22Rv1 (cell line): ENCODE measurements at regions not wholly inside any gene's neighbourhood (a gene's known extent, or its start where the extent isn't known, plus 50 kb on each side); places are given as distances from the start of the nearest gene placed in this dataset.

ENCODE experiments used
- ZFX ChIP-seq: fragments of 450-650 bp; IDR thresholded peaks from 2 replicates; pipeline ENCODE4 v1.6.1; 2017; ENCODE audit warnings: antibody characterized with exemption, borderline replicate concordance
- TF ChIP-seq, protein P1 (sequence below): fragments of 450-650 bp; IDR thresholded peaks from 2 replicates; pipeline ENCODE4 v1.5.1; 2017; ENCODE audit warnings: mild to moderate bottlenecking

DNA sequence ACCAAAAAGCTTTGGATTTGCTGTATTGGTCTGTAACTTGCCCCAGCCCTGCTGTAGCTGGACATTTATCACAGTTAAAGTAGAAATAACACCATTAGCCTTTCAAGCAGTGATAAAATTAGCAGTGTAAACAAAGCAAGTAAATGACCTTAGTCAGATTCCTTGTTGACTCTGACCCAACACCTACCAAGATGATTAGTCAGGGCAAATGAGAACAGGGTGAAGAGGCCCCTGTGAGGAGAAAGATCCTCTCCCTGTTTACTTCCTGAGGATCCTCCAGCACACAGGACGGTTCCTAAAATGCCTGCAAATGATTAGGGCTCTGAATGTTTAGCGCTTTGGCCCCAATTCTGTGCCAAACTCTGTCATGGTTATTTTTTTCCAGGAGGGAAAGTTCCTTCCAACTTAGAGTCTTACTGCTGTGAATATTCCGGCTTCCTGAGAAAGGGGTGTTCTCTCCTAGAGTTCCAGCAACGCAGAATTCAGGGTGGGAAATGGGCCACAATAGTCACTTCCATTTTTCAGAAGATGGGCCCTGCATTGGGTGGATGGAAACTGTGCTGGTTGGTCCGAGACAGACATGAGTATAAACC lies 259.0 kb upstream of the MYOCD start:
- TF ChIP-seq ZFX, result no peak
- TF ChIP-seq, protein P1, sequence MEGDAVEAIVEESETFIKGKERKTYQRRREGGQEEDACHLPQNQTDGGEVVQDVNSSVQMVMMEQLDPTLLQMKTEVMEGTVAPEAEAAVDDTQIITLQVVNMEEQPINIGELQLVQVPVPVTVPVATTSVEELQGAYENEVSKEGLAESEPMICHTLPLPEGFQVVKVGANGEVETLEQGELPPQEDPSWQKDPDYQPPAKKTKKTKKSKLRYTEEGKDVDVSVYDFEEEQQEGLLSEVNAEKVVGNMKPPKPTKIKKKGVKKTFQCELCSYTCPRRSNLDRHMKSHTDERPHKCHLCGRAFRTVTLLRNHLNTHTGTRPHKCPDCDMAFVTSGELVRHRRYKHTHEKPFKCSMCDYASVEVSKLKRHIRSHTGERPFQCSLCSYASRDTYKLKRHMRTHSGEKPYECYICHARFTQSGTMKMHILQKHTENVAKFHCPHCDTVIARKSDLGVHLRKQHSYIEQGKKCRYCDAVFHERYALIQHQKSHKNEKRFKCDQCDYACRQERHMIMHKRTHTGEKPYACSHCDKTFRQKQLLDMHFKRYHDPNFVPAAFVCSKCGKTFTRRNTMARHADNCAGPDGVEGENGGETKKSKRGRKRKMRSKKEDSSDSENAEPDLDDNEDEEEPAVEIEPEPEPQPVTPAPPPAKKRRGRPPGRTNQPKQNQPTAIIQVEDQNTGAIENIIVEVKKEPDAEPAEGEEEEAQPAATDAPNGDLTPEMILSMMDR, result no peak
